DOHH2 (cell line): ENCODE measurements at regions not wholly inside any gene's neighbourhood (a gene's known extent, or its start where the extent isn't known, plus 50 kb on each side); places are given as distances from the start of the nearest gene placed in this dataset.

Experiments used
- H3F3A ChIP-seq: fragments of 200-600 bp; sonication (generic), shearing (Covaris generic); 2 replicates; pipeline ENCODE4 v1.6.0; 2016; ENCODE audit warnings: antibody characterized with exemption, mild to moderate bottlenecking; ENCODE audit not compliant: control insufficient read depth, insufficient read depth
- H3K27ac ChIP-seq: fragments of 200-600 bp; sonication (generic); 2 replicates; pipeline ENCODE4 v1.5.1; 2014; ENCODE audit warnings: low read depth, mild to moderate bottlenecking, low read length, moderate library complexity
- H3K27me3 ChIP-seq: fragments of 200-600 bp; sonication (generic); 2 replicates; pipeline ENCODE4 v1.6.1; 2014; ENCODE audit warnings: mild to moderate bottlenecking, low read length, mixed read lengths; ENCODE audit not compliant: control insufficient read depth
- H3K36me3 ChIP-seq: fragments of 200-600 bp; sonication (generic); 2 replicates; pipeline ENCODE4 v1.6.1; 2014; ENCODE audit warnings: mild to moderate bottlenecking, low read length, moderate library complexity, mixed read lengths; ENCODE audit not compliant: control insufficient read depth
- H3K4me1 ChIP-seq: fragments of 200-600 bp; sonication (generic); 2 replicates; pipeline ENCODE4 v1.6.1; 2014; ENCODE audit warnings: mild to moderate bottlenecking, low read length, mixed read lengths; ENCODE audit not compliant: control insufficient read depth
- H3K4me2 ChIP-seq: fragments of 200-600 bp; sonication (generic); 2 replicates; pipeline ENCODE4 v1.6.0; 2014; ENCODE audit warnings: mild to moderate bottlenecking, low read length, moderate library complexity
- H3K4me3 ChIP-seq: fragments of 200-600 bp; sonication (generic); 2 replicates; pipeline ENCODE4 v1.5.1; 2014; ENCODE audit warnings: mild to moderate bottlenecking, low read length, mixed read lengths
- H3K79me2 ChIP-seq: fragments of 200-600 bp; sonication (generic); 2 replicates; pipeline ENCODE4 v1.6.1; 2014; ENCODE audit warnings: mild to moderate bottlenecking, low read length, mixed read lengths; ENCODE audit not compliant: control insufficient read depth
- H3K9me2 ChIP-seq: fragments of 200-600 bp; sonication (generic); replicated peaks from 2 replicates; pipeline ENCODE4 v1.6.1; 2014; ENCODE audit warnings: mild to moderate bottlenecking, low read length, mixed read lengths; ENCODE audit not compliant: control insufficient read depth
- H3K9me3 ChIP-seq: fragments of 200-600 bp; sonication (generic); 2 replicates; pipeline ENCODE4 v1.6.1; 2014; ENCODE audit warnings: antibody characterized with exemption, low read length, mixed read lengths; ENCODE audit not compliant: control insufficient read depth, insufficient read depth
- H4K20me1 ChIP-seq: fragments of 200-600 bp; sonication (generic); 2 replicates; pipeline ENCODE4 v1.6.0; 2014; ENCODE audit warnings: low read depth, mild to moderate bottlenecking, antibody characterized with exemption, low read length, moderate library complexity; ENCODE audit not compliant: control insufficient read depth, insufficient read depth
- EZH2phosphoT487 ChIP-seq: fragments of 200-600 bp; sonication (generic); IDR thresholded peaks from 2 replicates; pipeline ENCODE4 v1.6.1; 2017; ENCODE audit warnings: borderline replicate concordance, mild to moderate bottlenecking, antibody characterized with exemption, low read length, moderate library complexity, mixed read lengths
- TF ChIP-seq, protein P1 (sequence below): fragments of 200-600 bp; sonication (generic); IDR thresholded peaks from one replicate; pipeline ENCODE4 v1.5.1; 2014; ENCODE audit warnings: antibody characterized with exemption, mild to moderate bottlenecking, low read depth, low read length; ENCODE audit not compliant: poor library complexity, severe bottlenecking

DNA sequence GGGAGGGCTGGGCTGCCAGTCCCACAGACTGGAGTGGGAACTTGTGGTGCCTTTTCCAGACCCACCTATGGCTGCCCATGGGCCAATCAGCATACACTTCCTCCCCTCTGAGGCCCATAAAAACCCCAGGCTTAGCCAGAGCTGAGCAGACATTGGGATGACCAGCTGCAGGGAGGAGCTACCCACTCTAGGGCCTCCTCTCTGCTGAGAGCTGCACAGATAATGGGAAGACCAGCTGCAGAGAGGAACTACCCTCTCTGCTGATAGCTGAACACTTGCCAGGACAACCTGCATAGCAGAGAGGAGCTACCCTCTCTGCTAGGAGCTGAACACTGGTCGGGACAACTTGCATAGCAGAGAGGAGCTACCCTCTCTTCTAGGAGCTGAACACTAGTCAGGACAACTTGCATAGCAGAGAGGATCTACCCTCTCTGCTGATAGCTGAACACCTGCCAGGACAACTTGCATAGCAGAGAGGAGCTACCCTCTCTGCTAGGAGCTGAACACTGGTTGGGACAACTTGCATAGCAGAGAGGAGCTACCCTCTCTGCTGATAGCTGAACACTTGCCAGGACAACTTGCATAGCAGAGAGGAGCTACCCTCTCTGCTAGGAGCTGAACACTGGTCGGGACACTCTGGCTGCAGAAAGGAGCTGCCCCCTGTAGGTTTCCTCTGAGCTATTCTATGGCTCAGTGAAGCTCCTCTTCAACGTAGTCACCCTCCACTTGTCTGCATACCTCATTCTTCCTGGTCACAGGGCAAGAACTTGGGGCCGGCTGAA, 88.3 kb upstream of the CACUL1 start:
- Histone ChIP-seq H3K9me3 (no peaks in the 10 kb centered on the region), H3K36me3 (no peaks in the 10 kb centered on the region), H3K79me2 (no peaks in the 10 kb centered on the region), H3K9me2 (no peaks in the 10 kb centered on the region), H3K4me1 (no peaks in the 10 kb centered on the region), H4K20me1 (no peaks in the 10 kb centered on the region), H3F3A (no peaks in the 10 kb centered on the region), H3K27me3 (0 out of 2 replicates have a peak, but pooled peaks cover 3% of the 10 kb centered on the region), H3K4me2 (no peak overlapping the region), H3K27ac (no peak overlapping the region), H3K4me3 (no peak overlapping the region)
- no peak for TF ChIP-seq EZH2phosphoT487
- TF ChIP-seq, protein P1, sequence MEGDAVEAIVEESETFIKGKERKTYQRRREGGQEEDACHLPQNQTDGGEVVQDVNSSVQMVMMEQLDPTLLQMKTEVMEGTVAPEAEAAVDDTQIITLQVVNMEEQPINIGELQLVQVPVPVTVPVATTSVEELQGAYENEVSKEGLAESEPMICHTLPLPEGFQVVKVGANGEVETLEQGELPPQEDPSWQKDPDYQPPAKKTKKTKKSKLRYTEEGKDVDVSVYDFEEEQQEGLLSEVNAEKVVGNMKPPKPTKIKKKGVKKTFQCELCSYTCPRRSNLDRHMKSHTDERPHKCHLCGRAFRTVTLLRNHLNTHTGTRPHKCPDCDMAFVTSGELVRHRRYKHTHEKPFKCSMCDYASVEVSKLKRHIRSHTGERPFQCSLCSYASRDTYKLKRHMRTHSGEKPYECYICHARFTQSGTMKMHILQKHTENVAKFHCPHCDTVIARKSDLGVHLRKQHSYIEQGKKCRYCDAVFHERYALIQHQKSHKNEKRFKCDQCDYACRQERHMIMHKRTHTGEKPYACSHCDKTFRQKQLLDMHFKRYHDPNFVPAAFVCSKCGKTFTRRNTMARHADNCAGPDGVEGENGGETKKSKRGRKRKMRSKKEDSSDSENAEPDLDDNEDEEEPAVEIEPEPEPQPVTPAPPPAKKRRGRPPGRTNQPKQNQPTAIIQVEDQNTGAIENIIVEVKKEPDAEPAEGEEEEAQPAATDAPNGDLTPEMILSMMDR, result no peak

DNA sequence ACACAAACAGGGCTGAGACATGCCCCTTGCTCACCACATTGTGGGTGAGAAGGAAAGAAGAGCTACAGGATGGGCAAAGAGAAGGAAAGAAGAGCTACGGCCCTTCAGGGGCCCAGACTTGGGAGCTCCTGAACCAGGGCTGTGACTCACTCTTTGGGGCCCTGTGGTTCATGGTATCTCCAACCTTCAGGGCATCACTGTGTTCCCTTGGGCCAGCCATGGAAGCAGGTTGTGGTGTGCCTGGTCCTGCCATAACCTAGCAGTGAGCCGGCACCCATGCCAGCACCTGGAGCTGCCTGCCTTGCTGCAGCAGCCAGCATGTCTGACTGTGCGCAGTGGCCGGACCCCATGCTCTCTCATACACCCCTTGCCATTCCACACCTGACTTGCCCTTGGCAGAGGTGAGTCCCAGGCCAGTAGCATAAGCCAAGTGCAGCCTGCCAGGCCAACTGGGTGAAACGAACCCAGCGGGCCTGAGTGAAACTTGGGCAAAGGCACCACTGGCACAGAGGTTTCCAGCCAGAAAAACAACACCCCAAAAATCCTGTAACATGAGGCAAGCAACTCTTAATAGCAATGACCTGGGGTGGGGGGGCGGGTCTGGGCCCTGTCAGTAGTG, 89.0 kb upstream of the CACUL1 start:
- Histone ChIP-seq H3F3A (no peaks in the 10 kb centered on the region), H3K4me3 (no peak overlapping the region), H3K4me2 (no peak overlapping the region), H3K9me2 (no peaks in the 10 kb centered on the region), H4K20me1 (no peaks in the 10 kb centered on the region), H3K27me3 (0 out of 2 replicates have a peak, but pooled peaks cover 3% of the 10 kb centered on the region), H3K79me2 (no peaks in the 10 kb centered on the region), H3K4me1 (no peaks in the 10 kb centered on the region), H3K27ac (no peak overlapping the region), H3K9me3 (no peaks in the 10 kb centered on the region), H3K36me3 (no peaks in the 10 kb centered on the region)
- TF ChIP-seq, protein P1, result no peak
- no peak for TF ChIP-seq EZH2phosphoT487

DNA sequence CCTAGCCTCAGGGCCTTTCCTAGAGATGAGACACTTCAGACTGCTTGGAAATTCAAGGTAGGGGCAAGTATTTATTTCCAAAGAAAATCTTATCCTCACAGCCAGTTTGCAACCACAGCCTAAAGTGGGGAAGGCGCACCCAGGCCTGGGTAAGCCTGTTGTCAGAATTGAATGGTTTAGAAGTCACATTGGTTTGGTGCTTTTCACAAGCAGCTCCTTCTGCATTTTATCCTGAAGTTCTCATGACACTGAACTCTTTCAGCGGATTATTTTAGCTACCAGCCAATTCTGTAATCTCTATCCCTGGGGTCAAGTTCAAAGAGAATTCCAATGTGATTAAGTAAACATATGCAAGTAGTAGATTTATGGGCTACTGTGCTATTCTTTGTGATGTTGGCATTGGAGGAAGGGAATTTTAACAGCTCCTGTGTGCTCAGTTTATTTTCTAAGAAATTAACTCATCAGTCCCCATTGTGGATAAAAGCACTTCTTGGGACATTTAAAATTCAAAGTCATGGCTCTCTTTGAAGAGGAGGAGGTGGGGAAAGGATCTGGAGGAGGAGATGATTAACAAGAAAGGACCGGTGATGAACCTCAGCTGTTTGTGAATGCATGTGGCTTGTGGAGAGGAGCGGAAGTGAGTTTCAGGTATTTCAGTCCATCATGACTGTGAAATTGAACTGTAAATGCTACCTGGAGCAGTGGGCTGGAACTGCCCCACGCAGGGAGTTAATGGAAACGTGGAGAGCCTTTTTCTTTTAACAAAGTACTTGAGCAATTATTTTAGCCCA, 90.2 kb upstream of the CACUL1 start:
- Histone ChIP-seq H3K9me2 (no peaks in the 10 kb centered on the region), H4K20me1 (no peaks in the 10 kb centered on the region), H3K4me2 (no peak overlapping the region), H3K79me2 (no peaks in the 10 kb centered on the region), H3K4me3 (no peak overlapping the region), H3K27me3 (0 out of 2 replicates have a peak, but pooled peaks cover 3% of the 10 kb centered on the region), H3F3A (no peaks in the 10 kb centered on the region), H3K9me3 (no peaks in the 10 kb centered on the region), H3K27ac (no peak overlapping the region), H3K4me1 (no peaks in the 10 kb centered on the region), H3K36me3 (no peaks in the 10 kb centered on the region)
- TF ChIP-seq, protein P1, result no peak
- no peak for TF ChIP-seq EZH2phosphoT487
